HCT116 (cell line): ENCODE measurements at regions not wholly inside any gene's neighbourhood (a gene's known extent, or its start where the extent isn't known, plus 50 kb on each side); places are given as distances from the start of the nearest gene placed in this dataset.

Experiments used
- ATAC-seq: fragments of 200-7000 bp; cut with Tn5 transposase; 2 replicates; pipeline ENCODE4 v1.9.1; 2020; ENCODE audit warnings: mild to moderate bottlenecking, moderate library complexity
- BruUV-seq: library from RNA; stranded (reverse); fragments of 400-500 nt; replicated peaks from 2 replicates; lab custom pipeline; 2021; lab: Mats Ljungman, UMichigan
- CTCF ChIA-PET: fragments of 300-600 bp; sonication (Branson Sonifier 250); formaldehyde crosslinking; loops from one replicate; lab custom pipeline; 2021; ENCODE audit warnings: antibody characterized with exemption; lab: Charles Lee
- POLR2A ChIA-PET: fragments of 300-600, 350-600 bp; sonication (Branson Sonifier 250); formaldehyde crosslinking; loops from one replicate; lab custom pipeline; 2021; ENCODE audit warnings: antibody characterized with exemption; lab: Charles Lee
- RAD21 ChIA-PET, 2 experiments: fragments of 300-600 bp; sonication (Branson Sonifier 250); formaldehyde crosslinking; loops; one replicate each; lab custom pipeline; 2023; ENCODE audit warnings: low total read pairs in 2 of 2; ENCODE audit not compliant: uncharacterized antibody in 2 of 2, unreplicated experiment in 2 of 2, low non-redundant PET in 1 of 2; lab: Charles Lee
- DNase-seq: peaks from one replicate; pipeline ENCODE4 v3.0.0-alpha.2; 2010; ENCODE audit warnings: low read depth, low spot score
- H2AFZ ChIP-seq: fragments of 200-600 bp; shearing (Covaris generic), sonication (generic); 2 replicates; pipeline ENCODE4 v1.6.1; 2017; ENCODE audit warnings: low read depth, mixed run types, mixed read lengths, antibody characterized with exemption, low read length; ENCODE audit not compliant: poor library complexity, severe bottlenecking
- H3K27ac ChIP-seq: 2 replicates; pipeline ENCODE4 v1.5.1; 2012; ENCODE audit warnings: low read depth, low read length
- H3K27me3 ChIP-seq: fragments of 200-600 bp; sonication (generic); 2 replicates; pipeline ENCODE4 v1.6.1; 2016; ENCODE audit warnings: mixed run types, low read length, mixed read lengths; ENCODE audit not compliant: insufficient read depth
- H3K36me3 ChIP-seq, 2 experiments: fragments of 200-500 bp in 1 of 2; fragments of 200-600 bp in 1 of 2; sonication (Bioruptor generic) in 1 of 2; sonication (generic) in 1 of 2; 2 replicates each; pipeline versions ENCODE4 v1.5.1 to v1.6.1; 2014 to 2016; ENCODE audit warnings: low read length in 2 of 2, inconsistent platforms in 1 of 2, mixed read lengths in 1 of 2, mixed run types in 1 of 2; ENCODE audit not compliant: insufficient read depth in 2 of 2, control insufficient read depth in 1 of 2
- H3K4me1 ChIP-seq, 2 experiments: fragments of 200-600 bp in 1 of 2; sonication (generic) in 1 of 2; 2 replicates each; pipeline versions ENCODE4 v1.5.1 to v1.6.1; 2012 to 2017; ENCODE audit warnings: low read length in 2 of 2, inconsistent platforms in 1 of 2, mild to moderate bottlenecking in 1 of 2, mixed read lengths in 1 of 2, mixed run types in 1 of 2, moderate library complexity in 1 of 2; ENCODE audit not compliant: insufficient read depth in 2 of 2, control insufficient read depth in 1 of 2
- H3K4me2 ChIP-seq: fragments of 200-600 bp; sonication (generic); 2 replicates; pipeline ENCODE4 v1.6.1; 2017; ENCODE audit warnings: mixed run types, low read length, mixed read lengths
- H3K4me3 ChIP-seq, 2 experiments: fragments of 200-600 bp in 1 of 2; sonication (generic) in 1 of 2; replicated peaks in 1 of 2; 2 replicates each; pipeline ENCODE4 v1.5.1; 2011 to 2016; ENCODE audit warnings: low read length in 2 of 2, control low read depth in 1 of 2, low read depth in 1 of 2, mild to moderate bottlenecking in 1 of 2, mixed read lengths in 1 of 2, mixed run types in 1 of 2
- H3K79me2 ChIP-seq: fragments of 200-600 bp; sonication (generic); 2 replicates; pipeline ENCODE4 v1.6.1; 2017; ENCODE audit warnings: mild to moderate bottlenecking, mixed run types, low read length, moderate library complexity, mixed read lengths; ENCODE audit not compliant: insufficient read depth
- H3K9ac ChIP-seq: fragments of 200-600 bp; sonication (generic); 2 replicates; pipeline ENCODE4 v1.6.1; 2016; ENCODE audit warnings: low read length, mixed read lengths
- H3K9me2 ChIP-seq: fragments of 200-600 bp; sonication (generic), shearing (Covaris generic); 2 replicates; pipeline ENCODE4 v1.6.1; 2017; ENCODE audit warnings: mixed run types, mild to moderate bottlenecking, moderate library complexity; ENCODE audit not compliant: insufficient read depth
- H3K9me3 ChIP-seq, 2 experiments: fragments of 200-500 bp in 1 of 2; fragments of 200-600 bp in 1 of 2; sonication (Bioruptor generic) in 1 of 2; sonication (generic) in 1 of 2; 2 replicates each; pipeline ENCODE4 v1.6.1; 2014 to 2017; ENCODE audit warnings: low read length in 2 of 2, mixed read lengths in 2 of 2, inconsistent platforms in 1 of 2, low read depth in 1 of 2, mild to moderate bottlenecking in 1 of 2, mixed run types in 1 of 2, moderate library complexity in 1 of 2; ENCODE audit not compliant: control insufficient read depth in 1 of 2, insufficient read depth in 1 of 2
- H4K20me1 ChIP-seq: fragments of 200-600 bp; sonication (generic), shearing (Covaris generic); 2 replicates; pipeline ENCODE4 v1.6.1; 2017; ENCODE audit warnings: mixed run types, mild to moderate bottlenecking, moderate library complexity; ENCODE audit not compliant: insufficient read depth
- CEBPB ChIP-seq: IDR thresholded peaks from 2 replicates; pipeline ENCODE4 v1.6.1; 2012; ENCODE audit warnings: low read depth
- EZH2 ChIP-seq: fragments of 200-600 bp; sonication (generic); IDR thresholded peaks from 2 replicates; pipeline ENCODE4 v1.6.1; 2017; ENCODE audit warnings: antibody characterized with exemption, mixed run types
- JUND ChIP-seq: IDR thresholded peaks from 2 replicates; pipeline ENCODE4 v1.6.1; 2012
- POLR2A ChIP-seq: IDR thresholded peaks from 2 replicates; pipeline ENCODE4 v1.7.0; 2011; ENCODE audit warnings: borderline replicate concordance; ENCODE audit not compliant: insufficient read depth, insufficient read length; ENCODE audit errors: extremely low read depth
- POLR2AphosphoS5 ChIP-seq: IDR thresholded peaks from 2 replicates; pipeline ENCODE4 v1.6.1; 2011; ENCODE audit warnings: mild to moderate bottlenecking, low read depth, low read length, moderate library complexity
- ZNF274 ChIP-seq: fragments of 200-500 bp; sonication (Bioruptor generic); IDR thresholded peaks from 2 replicates; pipeline ENCODE4 v1.6.1; 2014; ENCODE audit warnings: mild to moderate bottlenecking, low read depth, low read length, inconsistent platforms
- intact Hi-C: fragments of 100-400 bp; cut with micrococcal nuclease; formaldehyde crosslinking; loops from 2 replicates; pipeline ENCODE4 v1.10.0; 2022
- TF ChIP-seq, protein P1 (sequence below): IDR thresholded peaks from 2 replicates; pipeline ENCODE4 v1.6.1; 2012; ENCODE audit warnings: low read depth
- TF ChIP-seq, protein P2 (sequence below): IDR thresholded peaks from 2 replicates; pipeline ENCODE4 v1.6.1; 2011; ENCODE audit warnings: mild to moderate bottlenecking, low read length, moderate library complexity; ENCODE audit not compliant: insufficient replicate concordance; ENCODE audit errors: extremely low read depth

DNA sequence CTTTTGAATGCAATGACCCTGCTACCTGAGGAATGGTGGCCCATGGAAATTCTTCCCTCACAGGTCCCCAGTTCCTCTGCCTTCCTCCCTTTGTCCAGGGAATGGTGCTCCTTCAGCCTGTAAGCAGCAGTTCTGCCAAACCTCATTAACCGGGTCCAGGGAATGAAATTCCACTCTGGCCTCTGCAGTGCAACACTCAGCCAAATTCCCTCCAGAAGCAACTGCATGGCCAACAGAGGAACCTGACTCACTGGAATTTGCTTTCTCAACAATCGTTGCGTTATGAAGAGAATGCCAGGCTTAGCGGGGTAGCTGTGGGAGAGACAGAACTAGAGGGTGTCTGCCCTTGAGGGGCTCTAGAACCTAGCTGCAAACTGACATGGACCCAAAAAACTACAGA lies 449.4 kb upstream of the PROK2 start:
- Histone ChIP-seq H3K4me3 (no peak overlapping the region), H3K79me2 (no peaks in the 10 kb centered on the region), H4K20me1 (no peaks in the 10 kb centered on the region), H3K9me3 (no peaks in the 10 kb centered on the region), H3K27me3 (peaks cover 48% of the 10 kb centered on the region), H3K36me3 (no peaks in the 10 kb centered on the region), H2AFZ (no peak overlapping the region), H3K9me2 (no peaks in the 10 kb centered on the region), H3K4me1 (no peaks in the 10 kb centered on the region), H3K27ac (no peak overlapping the region), H3K9ac (no peak overlapping the region), H3K4me2 (no peak overlapping the region)
- ChIA-PET CTCF (no interaction called here), POLR2A (no interaction called here), RAD21 (no interaction called here)
- DNase-seq (no peak), ATAC-seq (no peak)
- no TSS peak for BruUV-seq
- intact Hi-C loops = no loop called here
- TF ChIP-seq JUND (no peak), POLR2A (no peak)
- TF ChIP-seq, protein P1, sequence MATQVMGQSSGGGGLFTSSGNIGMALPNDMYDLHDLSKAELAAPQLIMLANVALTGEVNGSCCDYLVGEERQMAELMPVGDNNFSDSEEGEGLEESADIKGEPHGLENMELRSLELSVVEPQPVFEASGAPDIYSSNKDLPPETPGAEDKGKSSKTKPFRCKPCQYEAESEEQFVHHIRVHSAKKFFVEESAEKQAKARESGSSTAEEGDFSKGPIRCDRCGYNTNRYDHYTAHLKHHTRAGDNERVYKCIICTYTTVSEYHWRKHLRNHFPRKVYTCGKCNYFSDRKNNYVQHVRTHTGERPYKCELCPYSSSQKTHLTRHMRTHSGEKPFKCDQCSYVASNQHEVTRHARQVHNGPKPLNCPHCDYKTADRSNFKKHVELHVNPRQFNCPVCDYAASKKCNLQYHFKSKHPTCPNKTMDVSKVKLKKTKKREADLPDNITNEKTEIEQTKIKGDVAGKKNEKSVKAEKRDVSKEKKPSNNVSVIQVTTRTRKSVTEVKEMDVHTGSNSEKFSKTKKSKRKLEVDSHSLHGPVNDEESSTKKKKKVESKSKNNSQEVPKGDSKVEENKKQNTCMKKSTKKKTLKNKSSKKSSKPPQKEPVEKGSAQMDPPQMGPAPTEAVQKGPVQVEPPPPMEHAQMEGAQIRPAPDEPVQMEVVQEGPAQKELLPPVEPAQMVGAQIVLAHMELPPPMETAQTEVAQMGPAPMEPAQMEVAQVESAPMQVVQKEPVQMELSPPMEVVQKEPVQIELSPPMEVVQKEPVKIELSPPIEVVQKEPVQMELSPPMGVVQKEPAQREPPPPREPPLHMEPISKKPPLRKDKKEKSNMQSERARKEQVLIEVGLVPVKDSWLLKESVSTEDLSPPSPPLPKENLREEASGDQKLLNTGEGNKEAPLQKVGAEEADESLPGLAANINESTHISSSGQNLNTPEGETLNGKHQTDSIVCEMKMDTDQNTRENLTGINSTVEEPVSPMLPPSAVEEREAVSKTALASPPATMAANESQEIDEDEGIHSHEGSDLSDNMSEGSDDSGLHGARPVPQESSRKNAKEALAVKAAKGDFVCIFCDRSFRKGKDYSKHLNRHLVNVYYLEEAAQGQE = no peak

DNA sequence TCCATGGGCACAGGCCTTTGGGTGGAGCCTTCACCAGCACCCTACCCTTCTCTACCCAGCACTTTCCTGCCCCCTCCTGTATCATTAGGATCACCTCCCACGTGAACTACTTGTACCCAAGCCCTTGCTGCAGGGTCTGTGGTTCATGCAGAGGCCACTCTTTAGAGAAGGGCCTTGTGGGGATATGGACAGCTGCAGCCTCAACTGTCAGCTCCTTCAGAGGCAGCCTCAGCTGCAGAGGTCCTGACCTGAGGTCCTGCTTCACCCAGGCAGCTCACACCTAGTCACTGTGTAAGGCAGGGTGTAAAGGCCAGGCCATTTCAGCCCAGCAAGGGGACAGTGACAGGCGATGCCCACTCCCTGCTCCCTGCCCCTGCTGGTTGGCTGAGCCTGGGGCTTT lies 448.6 kb upstream of the PROK2 start:
- intact Hi-C loops = no loop called here
- no peak for DNase-seq
- Histone ChIP-seq H3K27ac (no peak overlapping the region), H3K79me2 (no peaks in the 10 kb centered on the region), H3K9ac (no peak overlapping the region), H3K9me3 (no peaks in the 10 kb centered on the region), H2AFZ (no peak overlapping the region), H3K36me3 (no peaks in the 10 kb centered on the region), H3K9me2 (no peaks in the 10 kb centered on the region), H3K27me3 (peaks cover 51% of the 10 kb centered on the region), H4K20me1 (no peaks in the 10 kb centered on the region), H3K4me3 (no peak overlapping the region), H3K4me2 (no peak overlapping the region), H3K4me1 (no peaks in the 10 kb centered on the region)
- ChIA-PET RAD21 (no interaction called here), POLR2A (no interaction called here), CTCF (no interaction called here)
- ATAC-seq = no peak
- no TSS peak for BruUV-seq
- no peak for TF ChIP-seq EZH2
- TF ChIP-seq ZNF274 = no peak
- TF ChIP-seq POLR2AphosphoS5 = no peak
- no peak for TF ChIP-seq CEBPB
- TF ChIP-seq, protein P1 = no peak
- TF ChIP-seq, protein P2, sequence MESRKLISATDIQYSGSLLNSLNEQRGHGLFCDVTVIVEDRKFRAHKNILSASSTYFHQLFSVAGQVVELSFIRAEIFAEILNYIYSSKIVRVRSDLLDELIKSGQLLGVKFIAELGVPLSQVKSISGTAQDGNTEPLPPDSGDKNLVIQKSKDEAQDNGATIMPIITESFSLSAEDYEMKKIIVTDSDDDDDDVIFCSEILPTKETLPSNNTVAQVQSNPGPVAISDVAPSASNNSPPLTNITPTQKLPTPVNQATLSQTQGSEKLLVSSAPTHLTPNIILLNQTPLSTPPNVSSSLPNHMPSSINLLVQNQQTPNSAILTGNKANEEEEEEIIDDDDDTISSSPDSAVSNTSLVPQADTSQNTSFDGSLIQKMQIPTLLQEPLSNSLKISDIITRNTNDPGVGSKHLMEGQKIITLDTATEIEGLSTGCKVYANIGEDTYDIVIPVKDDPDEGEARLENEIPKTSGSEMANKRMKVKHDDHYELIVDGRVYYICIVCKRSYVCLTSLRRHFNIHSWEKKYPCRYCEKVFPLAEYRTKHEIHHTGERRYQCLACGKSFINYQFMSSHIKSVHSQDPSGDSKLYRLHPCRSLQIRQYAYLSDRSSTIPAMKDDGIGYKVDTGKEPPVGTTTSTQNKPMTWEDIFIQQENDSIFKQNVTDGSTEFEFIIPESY = no peak
- TF ChIP-seq POLR2A = no peak
